GM12873 (cell line): ENCODE measurements at regions not wholly inside any gene's neighbourhood (a gene's known extent, or its start where the extent isn't known, plus 50 kb on each side); places are given as distances from the start of the nearest gene placed in this dataset.

Experiments
- CTCF ChIP-seq: IDR thresholded peaks from 2 replicates; pipeline ENCODE4 v1.5.1; 2012; ENCODE audit warnings: low read depth, mild to moderate bottlenecking, moderate library complexity, low read length, control low read depth; ENCODE audit not compliant: insufficient read depth; ENCODE audit errors: missing control alignments

GRCh38 chr3:152149832-152150231 lies 118.9 kb upstream of the MBNL1 start:
- no peak for TF ChIP-seq CTCF

GRCh38 chr3:152151216-152151876 lies 117.4 kb upstream of the MBNL1 start:
- TF ChIP-seq CTCF = no peak

- no peak for TF ChIP-seq CTCF
Measured at GRCh38 chr3:152155246-152156020, 113.3 kb upstream of the MBNL1 start.

GRCh38 chr3:152156880-152157279 lies 111.8 kb upstream of the MBNL1 start:
- TF ChIP-seq CTCF = no peak

- TF ChIP-seq CTCF = no peak
Measured at GRCh38 chr3:152157337-152157736, 111.4 kb upstream of the MBNL1 start.

- TF ChIP-seq CTCF = no peak
Measured at GRCh38 chr3:152159328-152159727, 109.4 kb upstream of the MBNL1 start.

GRCh38 chr3:152160350-152161011 lies 108.2 kb upstream of the MBNL1 start:
- no peak for TF ChIP-seq CTCF
